Pancreas (tissue), 10 donors: ENCODE measurements at regions not wholly inside any gene's neighbourhood (a gene's known extent, or its start where the extent isn't known, plus 50 kb on each side); places are given as distances from the start of the nearest gene placed in this dataset.
"Not testable (repeated sequence)": the region's sequence is repeated elsewhere in the genome, so short reads cannot be mapped to it uniquely, and the experiment has no call there.

ENCODE experiments used
- ATAC-seq, 4 donors: fragments of 200-7000 bp; cut with Tn5 transposase; one replicate each; pipeline versions ENCODE4 v1.8.0 to v1.9.1; 2020; ENCODE audit warnings: mild to moderate bottlenecking in 4 of 4, moderate library complexity in 4 of 4
- DNase-seq, 6 donors: peaks; one replicate each; pipeline ENCODE4 v3.0.0-alpha.2; 2020
- FAIRE-seq: peaks from 2 replicates; lab custom pipeline; 2012; peaks lifted over from hg19 to GRCh38; lab: Jason Lieb, UNC
- H3K27ac ChIP-seq, 4 donors: fragments of 200-600 bp; sonication (generic); 1 replicate in 3 of 4; 2 replicates in 1 of 4; pipeline versions ENCODE4 v1.5.0 to v1.8.0; 2020
- H3K27me3 ChIP-seq, 4 donors: fragments of 200-600 bp; one replicate each; pipeline ENCODE4 v1.8.0; 2021
- H3K36me3 ChIP-seq, 3 donors: fragments of 200-600 bp; sonication (generic) in 1 of 3; one replicate each; pipeline versions ENCODE4 v1.5.0 to v1.8.0; 2020 to 2021
- H3K4me1 ChIP-seq, 3 donors: fragments of 200-600 bp; one replicate each; pipeline ENCODE4 v1.8.0; 2021
- H3K4me3 ChIP-seq, 4 donors: fragments of 200-600 bp; sonication (generic) in 2 of 4; one replicate each; pipeline versions ENCODE4 v1.5.0 to v1.8.0; 2020 to 2021
- H3K9me3 ChIP-seq, 4 donors: fragments of 200-600 bp; one replicate each; pipeline ENCODE4 v1.8.0; 2021
- WGBS, 2 donors: extraction: QIAGEN DNeasy Blood & Tissue Kit; methylation state at CpG; one replicate each; pipeline ENCODE4 v1.1.7; 2013; 5-methylcytosine and 5-hydroxymethylcytosine counted together
- intact Hi-C, 3 donors: fragments of 100-400 bp; cut with DNase I; formaldehyde crosslinking; loops; one replicate each; pipeline versions ENCODE4 v1.11.1 to v1.14.2; 2022
- TF ChIP-seq, protein P1 (sequence below), 4 donors: fragments of 200-600 bp; sonication (generic) in 3 of 4; IDR thresholded peaks; one replicate each; pipeline versions ENCODE4 v1.5.0 to v1.8.0; 2021; ENCODE audit warnings: antibody characterized with exemption in 4 of 4
- donor health status: healthy with polysubstance abuse.
- donor health status: DM: no; HTN: no; CAD: no; lungs with moderate emphysema.
- donor health status: DM: no; HTN: no; CAD: no.
- donor health status: control.
- donor health status: control.
- donor health status: Bipolar disorder and iron deficiency.
- donor health status: DM: yes; HTN: yes; CAD: no.
- donor health status: DM: no; HTN: no; CAD: no.
- donor health status: DM: no; HTN: no; CAD: no.
- donor health status: DM: yes; HTN: yes; CAD: no.

DNA sequence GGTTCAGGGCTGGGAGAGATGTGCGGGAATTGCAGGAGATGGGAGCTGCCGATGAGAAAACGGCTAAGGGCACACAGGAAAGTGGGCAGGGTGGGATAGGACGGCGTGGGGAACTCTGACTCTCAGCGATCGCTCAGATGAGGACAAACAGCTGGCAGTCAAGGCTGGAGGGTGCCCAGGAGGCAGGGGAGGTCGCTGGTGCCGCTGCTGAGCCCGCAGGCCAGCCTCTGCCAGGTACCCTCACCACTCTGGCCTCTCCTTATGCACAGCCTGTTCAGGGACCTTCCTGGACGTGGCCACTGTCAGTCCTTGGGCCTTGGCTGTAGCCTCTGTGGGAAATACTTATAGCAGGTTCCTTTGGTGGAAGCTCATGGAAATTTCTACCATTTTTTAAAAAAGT is 308.6 kb downstream of the TEX29 start:
- 65 to 76% methylated on average over 11 of the region's 11 CpGs for WGBS, 2 donors
- TF ChIP-seq, protein P1, sequence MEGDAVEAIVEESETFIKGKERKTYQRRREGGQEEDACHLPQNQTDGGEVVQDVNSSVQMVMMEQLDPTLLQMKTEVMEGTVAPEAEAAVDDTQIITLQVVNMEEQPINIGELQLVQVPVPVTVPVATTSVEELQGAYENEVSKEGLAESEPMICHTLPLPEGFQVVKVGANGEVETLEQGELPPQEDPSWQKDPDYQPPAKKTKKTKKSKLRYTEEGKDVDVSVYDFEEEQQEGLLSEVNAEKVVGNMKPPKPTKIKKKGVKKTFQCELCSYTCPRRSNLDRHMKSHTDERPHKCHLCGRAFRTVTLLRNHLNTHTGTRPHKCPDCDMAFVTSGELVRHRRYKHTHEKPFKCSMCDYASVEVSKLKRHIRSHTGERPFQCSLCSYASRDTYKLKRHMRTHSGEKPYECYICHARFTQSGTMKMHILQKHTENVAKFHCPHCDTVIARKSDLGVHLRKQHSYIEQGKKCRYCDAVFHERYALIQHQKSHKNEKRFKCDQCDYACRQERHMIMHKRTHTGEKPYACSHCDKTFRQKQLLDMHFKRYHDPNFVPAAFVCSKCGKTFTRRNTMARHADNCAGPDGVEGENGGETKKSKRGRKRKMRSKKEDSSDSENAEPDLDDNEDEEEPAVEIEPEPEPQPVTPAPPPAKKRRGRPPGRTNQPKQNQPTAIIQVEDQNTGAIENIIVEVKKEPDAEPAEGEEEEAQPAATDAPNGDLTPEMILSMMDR (IDR thresholded peaks at IDR 0.05): no peak
- no peaks in the 10 kb centered on the region for H3K27me3 ChIP-seq
- no peak for FAIRE-seq
- ATAC-seq: no peak
- H3K4me1 ChIP-seq: no peaks in the 10 kb centered on the region
- H3K36me3 ChIP-seq: no peaks in the 10 kb centered on the region
- H3K27ac ChIP-seq: no peak overlapping the region
- no peak for DNase-seq
- H3K9me3 ChIP-seq: no peaks in the 10 kb centered on the region
- H3K4me3 ChIP-seq: no peak overlapping the region
- intact Hi-C loops: no loop called here

DNA sequence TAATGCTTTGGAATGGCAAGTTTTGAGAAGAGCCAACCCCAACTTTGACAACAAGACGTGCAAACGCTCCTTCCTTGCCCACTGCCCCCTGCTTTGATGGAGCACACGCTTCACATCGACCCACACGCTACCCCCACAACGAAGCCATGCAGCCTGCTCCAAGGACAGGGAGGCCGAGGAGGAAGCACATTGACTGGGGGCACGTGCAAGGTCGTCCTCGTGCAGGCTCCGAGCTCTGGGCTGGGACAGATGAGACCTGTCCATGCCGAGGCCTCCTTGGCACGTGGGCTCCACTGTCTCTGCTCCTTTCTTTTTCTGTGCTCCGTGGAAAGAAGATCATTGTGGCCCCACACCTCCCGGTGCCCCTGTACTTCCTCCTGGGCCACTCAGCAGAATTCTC is 309.0 kb downstream of the TEX29 start:
- intact Hi-C loops: no loop called here
- Histone ChIP-seq H3K9me3 (no peaks in the 10 kb centered on the region), H3K27ac (no peak overlapping the region), H3K4me1 (no peaks in the 10 kb centered on the region), H3K36me3 (no peaks in the 10 kb centered on the region), H3K4me3 (no peak overlapping the region), H3K27me3 (no peaks in the 10 kb centered on the region)
- no peak for ATAC-seq
- TF ChIP-seq, protein P1 (IDR thresholded peaks at IDR 0.05): no peak
- DNase-seq: no peak
- 63 to 83% methylated on average over 13 to 15 of the region's 15 CpGs for WGBS, 2 donors
- FAIRE-seq: no peak

DNA sequence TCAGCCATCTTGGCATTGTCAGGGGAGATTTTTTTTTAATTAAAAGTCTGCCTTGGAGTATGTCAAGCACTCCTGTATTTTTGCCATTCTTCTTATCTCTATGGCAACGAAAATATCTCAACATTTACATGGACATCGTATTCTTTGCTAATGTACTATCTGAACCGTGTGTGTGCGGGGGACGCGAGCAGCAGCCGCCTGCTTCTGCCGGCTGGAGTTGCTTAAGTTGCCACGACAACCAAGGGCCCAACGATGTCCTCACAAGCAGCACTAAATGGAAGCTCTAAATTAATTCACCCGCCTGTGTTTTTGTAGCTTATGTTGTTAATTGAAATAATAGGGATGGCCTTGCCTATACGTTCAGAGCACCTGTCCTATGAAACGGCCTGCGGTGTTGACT is 309.5 kb downstream of the TEX29 start:
- ATAC-seq (no peak), DNase-seq (no peak), FAIRE-seq (no peak)
- TF ChIP-seq, protein P1 (IDR thresholded peaks at IDR 0.05): no peak
- no peaks in the 10 kb centered on the region for H3K36me3 ChIP-seq
- H3K27ac ChIP-seq: no peak overlapping the region
- WGBS, 2 donors: 42 to 45% methylated on average over 14 of the region's 14 CpGs
- no peaks in the 10 kb centered on the region for H3K27me3 ChIP-seq
- H3K9me3 ChIP-seq: no peaks in the 10 kb centered on the region
- no peaks in the 10 kb centered on the region for H3K4me1 ChIP-seq
- intact Hi-C loops: no loop called here
- no peak overlapping the region for H3K4me3 ChIP-seq

DNA sequence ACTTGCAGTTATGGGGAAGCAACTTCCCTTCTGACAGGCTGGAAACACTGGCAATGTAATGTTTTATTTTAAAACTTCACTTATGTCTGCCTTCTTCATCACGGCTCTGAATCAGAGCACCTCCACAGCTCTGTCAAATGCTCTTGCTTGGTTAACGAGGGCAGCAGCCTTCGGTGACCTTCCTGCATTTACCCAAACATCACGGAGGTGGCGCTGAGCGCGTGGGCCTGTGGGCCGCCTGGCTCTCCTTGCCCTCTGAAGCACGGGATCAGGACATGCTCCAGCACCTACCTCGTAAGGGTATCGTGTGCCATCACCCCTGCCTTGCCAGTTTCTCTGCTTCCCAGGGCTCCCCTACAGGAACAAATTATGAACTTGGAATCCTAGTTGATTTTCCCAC is 310.0 kb downstream of the TEX29 start:
- no peak for FAIRE-seq
- intact Hi-C loops: no loop called here
- Histone ChIP-seq H3K4me3 (no peak overlapping the region), H3K4me1 (no peaks in the 10 kb centered on the region), H3K9me3 (no peaks in the 10 kb centered on the region), H3K36me3 (no peaks in the 10 kb centered on the region), H3K27ac (no peak overlapping the region), H3K27me3 (no peaks in the 10 kb centered on the region)
- no peak for DNase-seq
- WGBS, 2 donors: 33 to 52% methylated on average over 11 of the region's 11 CpGs
- TF ChIP-seq, protein P1 (IDR thresholded peaks at IDR 0.05): no peak
- no peak for ATAC-seq

DNA sequence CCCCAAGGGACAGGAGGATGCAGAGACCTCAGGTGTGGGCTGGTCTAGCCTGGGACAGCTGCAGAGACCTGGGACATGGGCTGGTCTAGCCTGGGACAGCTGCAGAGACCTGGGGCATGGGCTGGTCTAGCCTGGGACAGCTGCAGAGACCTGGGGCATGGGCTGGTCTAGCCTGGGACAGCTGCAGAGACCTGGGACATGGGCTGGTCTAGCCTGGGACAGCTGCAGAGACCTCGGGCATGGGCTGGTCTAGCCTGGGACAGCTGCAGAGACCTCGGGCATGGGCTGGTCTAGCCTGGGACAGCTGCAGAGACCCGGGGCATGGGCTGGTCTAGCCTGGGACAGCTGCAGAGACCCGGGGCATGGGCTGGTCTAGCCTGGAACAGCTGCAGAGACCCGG is 310.8 kb downstream of the TEX29 start:
- 53 to 88% methylated on average over 4 to 5 of the region's 5 CpGs for WGBS, 2 donors
- intact Hi-C loops, H3K4me3 ChIP-seq, H3K27me3 ChIP-seq, FAIRE-seq, DNase-seq, H3K36me3 ChIP-seq, H3K4me1 ChIP-seq, H3K27ac ChIP-seq, H3K9me3 ChIP-seq, ATAC-seq: not testable (repeated sequence)

DNA sequence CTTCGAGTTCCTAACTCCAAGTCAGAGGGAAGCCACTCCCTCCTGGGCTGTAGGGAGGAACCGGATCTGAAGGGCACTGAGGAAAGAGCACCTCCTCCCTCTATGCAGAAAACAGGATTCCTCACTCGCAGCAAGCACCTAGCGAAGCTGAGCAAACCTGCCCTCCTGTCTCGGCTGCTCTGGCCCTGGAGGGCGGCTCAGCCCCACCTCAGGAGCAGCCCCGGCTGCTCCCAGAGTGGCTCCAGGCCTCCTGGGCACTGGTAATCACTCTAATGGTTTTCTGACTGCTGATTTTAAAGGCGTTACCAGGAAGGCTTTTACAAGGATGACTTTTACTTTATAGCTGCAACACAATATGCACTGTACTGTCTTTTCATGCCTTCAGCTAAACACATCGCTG is 312.5 kb downstream of the TEX29 start:
- no peaks in the 10 kb centered on the region for H3K9me3 ChIP-seq
- ATAC-seq (no peak), DNase-seq (no peak), FAIRE-seq (no peak)
- intact Hi-C loops: no loop called here
- no peaks in the 10 kb centered on the region for H3K4me1 ChIP-seq
- no peak overlapping the region for H3K4me3 ChIP-seq
- WGBS, 2 donors: 46 to 47% methylated on average over 9 of the region's 9 CpGs
- no peaks in the 10 kb centered on the region for H3K27me3 ChIP-seq
- H3K27ac ChIP-seq: no peak overlapping the region
- TF ChIP-seq, protein P1 (IDR thresholded peaks at IDR 0.05): no peak
- no peaks in the 10 kb centered on the region for H3K36me3 ChIP-seq
